HS-5 (cell line): ENCODE measurements at regions not wholly inside any gene's neighbourhood (a gene's known extent, or its start where the extent isn't known, plus 50 kb on each side); places are given as distances from the start of the nearest gene placed in this dataset.
A peak's percentile ranks its signal among the peaks of the same experiment; 100 is the strongest.

ENCODE experiments used
- DNase-seq: peaks from one replicate; pipeline ENCODE4 v3.0.0-alpha.2; 2012; ENCODE audit warnings: low read depth

- no peak for DNase-seq
Observed at GRCh38 chr12:91968076-91968776, 177.4 kb downstream of the BTG1 start.

DNA sequence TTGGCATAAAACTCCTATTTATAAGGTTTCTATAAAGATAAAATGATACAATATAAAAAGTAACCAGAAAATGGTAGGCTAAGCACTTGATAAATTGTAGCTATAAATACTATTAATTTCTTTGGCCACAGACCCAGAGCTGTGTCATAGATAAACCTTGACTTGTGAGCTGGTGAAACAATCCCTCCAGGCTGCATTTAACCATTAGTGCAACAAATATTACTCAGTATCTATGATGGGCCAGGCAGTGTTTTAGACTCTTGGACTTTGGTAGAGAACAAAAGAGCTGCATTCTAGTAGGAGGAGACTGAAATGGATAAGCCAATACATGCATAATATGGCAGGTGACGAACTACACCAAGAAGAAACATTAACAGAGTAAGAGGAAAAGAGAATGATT is 178.1 kb downstream of the BTG1 start:
- DNase-seq, result no peak

DNA sequence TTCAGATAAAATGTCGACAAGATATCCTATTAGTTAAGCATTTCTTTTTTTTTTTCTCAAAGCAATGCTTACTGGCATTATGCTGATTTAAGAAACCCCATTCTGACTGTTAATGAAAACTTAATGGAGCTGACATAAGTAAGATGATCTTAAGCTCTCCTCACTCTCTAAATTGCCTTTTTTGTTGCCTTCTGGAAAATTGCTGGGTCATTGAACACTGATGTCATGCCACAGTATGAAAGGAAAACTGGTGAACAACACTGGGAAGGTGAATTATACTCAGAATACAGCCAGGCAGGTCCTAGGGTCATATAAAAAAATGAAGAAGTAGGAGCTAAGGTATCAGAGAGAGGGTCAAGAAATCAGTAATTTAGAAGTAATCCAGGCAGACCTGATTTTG is 179.9 kb downstream of the BTG1 start:
- DNase-seq, result no peak

DNA sequence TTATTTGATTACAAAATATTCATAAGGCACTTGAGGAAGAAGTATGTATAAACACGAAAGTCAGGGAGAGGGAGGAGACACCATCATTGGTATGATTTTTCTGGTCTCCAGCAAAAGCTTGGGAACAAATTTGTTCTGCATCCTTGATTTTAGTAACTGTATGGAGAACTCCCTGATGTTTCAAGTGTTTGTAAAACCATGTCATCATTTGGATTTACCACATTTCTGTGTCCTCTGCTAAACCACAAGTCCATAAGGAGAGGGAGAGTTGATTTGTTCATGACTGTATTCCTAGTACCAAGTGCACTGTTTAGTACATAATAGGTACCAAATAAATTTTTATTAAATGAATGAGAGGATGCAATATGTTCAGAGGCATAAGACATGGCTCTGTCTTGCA is 181.1 kb downstream of the BTG1 start:
- DNase-seq, result no peak

- DNase-seq, result no peak
Observed at GRCh38 chr12:91959220-91959619, 186.4 kb downstream of the BTG1 start.

- peak; percentile 36 for DNase-seq
Observed at GRCh38 chr12:91958816-91959215, 186.8 kb downstream of the BTG1 start.

- DNase-seq, result no peak
Observed at GRCh38 chr12:91954747-91955146, 190.9 kb downstream of the BTG1 start.

DNA sequence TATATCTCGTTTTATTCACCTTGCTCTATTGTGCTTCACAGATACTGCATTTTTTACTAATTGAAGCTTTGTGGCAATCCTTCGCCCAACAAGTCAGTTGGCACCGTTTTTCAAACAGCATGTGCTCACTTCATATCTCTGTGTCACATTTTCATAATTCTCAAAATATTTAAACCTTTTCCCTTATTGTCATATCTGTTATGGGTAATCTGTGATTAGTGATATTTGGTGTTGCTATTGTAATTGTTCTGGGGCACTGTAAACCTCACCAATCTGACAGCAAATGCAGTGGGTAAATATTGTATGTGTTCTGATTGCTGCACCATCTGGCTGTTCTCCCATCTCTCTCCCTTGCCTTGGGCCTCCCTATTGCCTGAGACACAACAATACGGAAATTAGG is 191.3 kb downstream of the BTG1 start:
- no peak for DNase-seq

DNA sequence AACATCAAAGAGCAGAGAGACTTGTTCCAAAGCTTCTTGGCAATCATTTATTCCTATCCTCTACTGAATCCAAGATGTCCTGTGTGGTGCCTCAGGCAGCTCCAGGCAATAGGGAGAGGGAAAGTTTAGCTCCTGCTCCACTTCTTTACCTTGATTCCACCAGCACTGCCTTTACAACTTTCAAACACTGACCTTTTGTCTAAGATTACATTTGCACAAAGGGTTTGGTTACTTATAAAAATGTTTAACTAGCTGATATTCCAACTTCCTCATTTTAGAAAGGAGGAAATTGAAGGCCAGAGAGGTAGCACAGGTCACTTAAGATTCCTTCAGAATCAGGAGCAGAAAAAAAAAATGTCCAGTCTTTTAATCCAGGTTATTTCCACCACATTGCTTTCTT is 192.7 kb downstream of the BTG1 start:
- DNase-seq, result no peak

GRCh38 chr12:91951571-91951970 is 194.1 kb downstream of the BTG1 start:
- DNase-seq, result no peak

DNA sequence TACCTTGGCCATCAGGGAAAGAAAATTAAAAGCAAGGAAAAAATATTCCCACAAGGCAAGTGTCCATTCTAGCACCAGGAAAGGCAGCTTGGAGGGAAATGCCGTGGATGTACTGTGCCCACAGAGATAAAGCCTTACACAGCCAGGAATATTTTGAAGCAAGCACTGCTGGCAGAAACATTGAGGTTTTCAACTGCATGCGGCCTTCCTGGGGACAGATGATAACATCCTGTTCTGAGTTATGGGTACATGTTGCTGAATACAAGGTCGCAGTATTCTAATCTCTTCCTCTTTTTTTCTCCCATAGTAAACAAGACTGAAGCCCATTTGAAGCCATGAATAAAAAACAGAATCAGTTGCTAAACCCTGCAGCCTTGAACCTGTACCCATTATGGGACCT is 197.1 kb downstream of the BTG1 start:
- no peak for DNase-seq

- DNase-seq, result no peak
Observed at GRCh38 chr12:91947459-91947858, 198.2 kb downstream of the BTG1 start.

GRCh38 chr12:91944637-91945036 is 201.0 kb downstream of the BTG1 start:
- DNase-seq, result no peak

DNA sequence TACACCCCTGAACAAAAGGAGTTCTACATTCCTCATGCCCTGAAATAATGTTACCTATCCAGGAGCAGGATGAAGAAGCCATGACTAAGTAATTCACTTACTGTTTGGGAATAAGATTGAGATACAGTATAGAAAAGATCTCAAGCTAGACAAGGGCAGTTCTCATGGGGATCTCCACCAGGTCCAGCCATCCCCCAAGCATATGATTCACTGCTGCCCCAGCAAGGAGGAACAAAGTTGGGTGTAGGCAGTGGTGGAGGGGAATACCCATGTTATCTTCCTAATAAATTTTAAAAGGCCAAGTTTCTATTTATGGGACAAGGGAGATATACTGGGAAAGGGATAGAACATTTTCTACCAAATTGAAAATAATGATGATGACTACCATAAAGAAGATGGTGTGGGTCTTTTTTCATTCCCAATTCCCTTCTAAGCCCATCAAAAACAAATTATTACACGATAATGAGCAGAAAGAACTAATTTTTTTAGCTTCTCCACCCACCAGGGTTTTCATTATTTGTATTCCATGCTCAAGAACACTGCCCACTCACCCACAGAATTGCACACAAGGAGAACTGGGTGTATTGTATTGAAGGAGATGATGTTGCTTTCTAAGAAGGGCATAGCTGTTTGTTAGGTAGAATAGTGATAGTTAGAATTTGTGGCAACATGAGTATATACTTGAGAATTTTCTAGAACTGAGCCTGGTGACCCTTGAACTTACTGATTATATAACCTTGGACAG is 204.6 kb downstream of the BTG1 start:
- DNase-seq, result no peak

DNA sequence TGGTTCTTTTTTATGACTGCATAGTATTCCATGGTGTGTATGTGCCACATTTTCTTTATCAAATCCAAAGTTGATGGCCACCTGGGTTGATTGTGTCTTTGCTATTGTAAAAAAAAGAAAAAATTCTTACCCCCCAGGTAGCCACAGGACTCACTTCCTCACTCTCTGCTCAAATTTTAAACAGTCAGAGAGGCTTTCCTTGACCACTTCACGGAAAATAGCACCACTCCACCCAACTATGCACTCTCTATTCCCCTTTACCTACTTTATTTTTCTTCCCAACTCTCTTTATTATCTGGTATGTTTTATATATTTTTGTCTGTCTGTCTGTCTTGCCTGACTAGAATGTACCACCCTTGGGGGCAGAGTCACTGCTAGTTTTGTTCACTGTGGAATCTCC is 205.3 kb downstream of the BTG1 start:
- DNase-seq, result no peak

GRCh38 chr12:91937706-91938105 is 207.9 kb downstream of the BTG1 start:
- no peak for DNase-seq

- DNase-seq, result no peak
Observed at GRCh38 chr12:91937009-91937408, 208.6 kb downstream of the BTG1 start.

DNA sequence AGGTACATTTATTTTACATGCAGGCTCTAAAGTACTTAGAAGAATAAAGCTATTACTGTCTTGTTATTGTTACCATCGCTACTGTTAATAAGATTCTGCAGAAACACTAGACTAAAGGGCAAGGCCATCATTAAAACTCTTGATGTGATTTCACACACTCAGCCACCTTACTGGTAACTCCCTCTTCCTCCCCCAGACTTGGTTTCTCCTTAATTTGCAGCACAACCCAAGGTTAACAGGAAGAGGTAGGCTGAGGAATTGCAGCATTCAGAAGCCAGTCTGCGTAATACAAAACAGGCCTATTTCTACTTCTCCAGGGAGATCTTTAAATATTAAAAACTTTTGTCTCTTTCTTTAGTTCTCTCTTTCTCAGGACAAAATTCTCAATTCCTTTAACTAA is 210.3 kb downstream of the BTG1 start:
- DNase-seq, result no peak

DNA sequence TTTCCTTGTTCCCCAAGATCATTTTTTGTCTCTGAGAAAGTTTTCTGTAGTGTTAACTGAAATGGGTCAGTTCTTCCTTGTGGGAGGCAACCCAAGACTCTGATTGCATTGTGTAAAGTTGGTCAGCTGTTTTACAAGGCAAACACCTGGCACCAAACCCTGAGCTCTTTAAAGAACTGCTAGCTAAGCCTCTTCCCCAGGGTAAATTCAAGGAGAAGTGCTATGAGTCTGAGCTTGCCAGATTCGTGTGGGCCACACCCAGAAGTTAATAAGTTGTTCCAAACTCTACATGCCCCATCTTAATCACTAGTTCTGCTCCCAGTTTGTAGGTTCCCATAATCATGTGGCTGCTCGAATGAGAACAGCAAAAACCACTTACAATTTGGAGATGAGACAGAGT is 214.5 kb downstream of the BTG1 start:
- no peak for DNase-seq

DNA sequence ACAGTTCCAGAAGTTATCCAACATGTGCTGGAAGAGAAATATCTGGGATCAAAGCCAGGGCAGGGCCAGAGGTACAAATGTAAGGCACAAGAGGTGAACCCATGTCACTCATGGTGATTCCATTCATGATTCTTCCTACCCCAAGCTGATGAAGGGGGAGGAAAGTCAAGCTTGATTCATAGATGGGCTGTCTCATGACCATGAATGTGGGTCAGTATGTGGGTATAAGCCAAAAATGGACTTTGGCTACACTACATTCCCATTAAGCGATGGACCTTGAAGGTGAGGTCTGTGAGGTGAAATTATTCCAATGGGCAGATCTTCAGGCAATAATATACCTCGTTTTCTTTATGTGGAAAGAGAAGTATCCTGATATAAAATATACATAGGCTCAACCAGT is 217.1 kb downstream of the BTG1 start:
- no peak for DNase-seq

DNA sequence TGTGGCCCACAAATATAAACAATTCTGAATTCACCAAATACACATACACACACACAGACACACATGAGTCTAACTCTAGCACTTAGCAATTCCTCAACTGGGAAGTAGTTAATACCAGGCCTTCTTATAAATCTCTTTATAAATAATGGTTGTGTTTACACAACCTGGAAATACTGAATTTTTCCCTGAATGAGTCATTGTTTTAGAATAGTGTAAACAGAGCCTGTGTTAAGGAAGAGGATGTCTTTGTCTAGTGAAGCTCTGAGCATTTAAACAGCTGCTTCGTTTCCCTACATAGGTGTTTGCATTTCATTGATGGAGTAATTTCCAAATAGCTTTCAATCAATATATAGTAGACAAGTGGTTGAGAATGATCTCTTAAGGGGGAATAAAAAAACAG is 218.8 kb downstream of the BTG1 start:
- no peak for DNase-seq

DNA sequence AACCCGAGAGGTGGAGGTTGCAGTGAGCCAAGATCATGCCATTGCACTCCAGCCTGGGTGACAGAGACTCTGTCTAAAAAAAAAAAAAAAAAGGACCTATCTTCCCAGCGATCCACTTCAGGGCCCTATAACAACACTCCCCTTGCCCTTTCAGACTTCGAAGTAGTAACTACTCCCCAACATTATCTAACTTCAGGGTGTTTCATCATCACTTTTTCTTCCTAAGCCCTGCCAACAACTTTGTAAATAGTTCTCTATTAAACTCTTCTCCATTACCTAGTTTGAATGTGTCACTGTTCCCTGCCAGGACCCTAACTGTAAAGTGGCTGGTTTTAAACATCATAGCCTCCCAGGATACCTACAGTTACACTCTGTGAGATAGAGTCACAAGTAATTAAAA is 220.8 kb downstream of the BTG1 start:
- DNase-seq, result no peak

- DNase-seq, result no peak
Observed at GRCh38 chr12:91923864-91924263, 221.8 kb downstream of the BTG1 start.

DNA sequence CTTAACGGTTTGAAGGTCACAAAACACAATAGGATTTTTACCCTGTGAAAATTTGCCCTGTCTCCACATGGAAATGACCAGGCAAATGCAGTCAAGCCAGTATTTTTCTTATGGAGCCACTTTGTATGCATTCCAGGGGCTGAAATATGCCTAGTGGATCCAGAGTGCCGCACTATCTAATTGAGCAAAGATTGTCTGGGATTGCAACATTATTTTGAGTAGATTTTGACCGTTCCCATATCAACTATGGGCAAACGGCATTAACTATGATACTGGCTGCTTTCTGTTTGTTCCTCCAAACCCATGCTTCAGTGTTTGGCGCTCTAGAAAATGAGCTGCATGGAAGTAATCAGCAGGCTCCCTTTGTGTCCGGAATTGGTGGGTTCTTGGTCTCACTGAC is 223.0 kb downstream of the BTG1 start:
- DNase-seq, result no peak
